CD4-positive, alpha-beta memory T cell (primary cell): ENCODE measurements at regions not wholly inside any gene's neighbourhood (a gene's known extent, or its start where the extent isn't known, plus 50 kb on each side); places are given as distances from the start of the nearest gene placed in this dataset.
A peak's percentile ranks its signal among the peaks of the same experiment; 100 is the strongest.
"Not testable (repeated sequence)": the region's sequence is repeated elsewhere in the genome, so short reads cannot be mapped to it uniquely, and the experiment has no call there.

Experiments used
- CTCF ChIA-PET: fragments of 350-600 bp; sonication (Branson Sonifier 250); formaldehyde crosslinking; loops from one replicate; lab custom pipeline; 2021; ENCODE audit warnings: inconsistent platforms; ENCODE audit not compliant: partially characterized antibody; lab: Charles Lee
- POLR2A ChIA-PET: fragments of 350-600 bp; sonication (Branson Sonifier 250); formaldehyde crosslinking; loops from one replicate; lab custom pipeline; 2021; ENCODE audit not compliant: partially characterized antibody; lab: Charles Lee
- DNase-seq, 5 donors: peaks; one replicate each; pipeline versions ENCODE4 v3.0.0 to v3.0.0-alpha.2; 2020 to 2022; ENCODE audit warnings: mixed read lengths in 1 of 5
- H3K27ac ChIP-seq: one replicate; pipeline ENCODE4 v1.7.0; 2013; ENCODE audit warnings: low read depth, low read length
- H3K27me3 ChIP-seq: 2 replicates; pipeline ENCODE4 v1.7.0; 2013; ENCODE audit warnings: mild to moderate bottlenecking, low read length, moderate library complexity; ENCODE audit not compliant: insufficient read depth
- H3K36me3 ChIP-seq: 2 replicates; pipeline ENCODE4 v1.7.0; 2013; ENCODE audit warnings: mild to moderate bottlenecking, low read length, moderate library complexity; ENCODE audit not compliant: insufficient read depth
- H3K4me1 ChIP-seq: 2 replicates; pipeline ENCODE4 v1.7.0; 2013; ENCODE audit warnings: mild to moderate bottlenecking, low read length, moderate library complexity; ENCODE audit not compliant: insufficient read depth
- H3K4me3 ChIP-seq, 2 donors: one replicate each; pipeline ENCODE4 v1.7.0; 2013; ENCODE audit warnings: low read length in 2 of 2, mild to moderate bottlenecking in 1 of 2
- H3K9me3 ChIP-seq, 2 donors: one replicate each; pipeline ENCODE4 v1.7.0; 2013; ENCODE audit warnings: low read length in 2 of 2, control low read depth in 1 of 2; ENCODE audit not compliant: control insufficient read depth in 1 of 2
- H3K27ac Mint-ChIP-seq, 7 donors: one replicate each; pipeline ENCODE4 v1.8.0; 2020 to 2021; ENCODE audit warnings: mixed read lengths in 7 of 7, mild to moderate bottlenecking in 6 of 7, inconsistent platforms in 3 of 7, moderate library complexity in 3 of 7
- H3K27me3 Mint-ChIP-seq, 2 donors: one replicate each; pipeline ENCODE4 v1.8.0; 2020 to 2021; ENCODE audit warnings: mixed read lengths in 2 of 2
- H3K36me3 Mint-ChIP-seq, 2 donors: one replicate each; pipeline ENCODE4 v1.8.0; 2020 to 2021; ENCODE audit warnings: mixed read lengths in 2 of 2, inconsistent platforms in 1 of 2, mild to moderate bottlenecking in 1 of 2
- H3K4me1 Mint-ChIP-seq, 4 donors: one replicate each; pipeline ENCODE4 v1.8.0; 2020 to 2021; ENCODE audit warnings: mixed read lengths in 4 of 4, mild to moderate bottlenecking in 1 of 4
- H3K4me3 Mint-ChIP-seq, 8 donors: one replicate each; pipeline ENCODE4 v1.8.0; 2020 to 2021; ENCODE audit warnings: mixed read lengths in 8 of 8, mild to moderate bottlenecking in 7 of 8, moderate library complexity in 6 of 8, inconsistent platforms in 3 of 8
- H3K9me3 Mint-ChIP-seq, 8 donors: one replicate each; pipeline ENCODE4 v1.8.0; 2020 to 2021; ENCODE audit warnings: mixed read lengths in 8 of 8, mild to moderate bottlenecking in 5 of 8, inconsistent platforms in 3 of 8, moderate library complexity in 1 of 8
- intact Hi-C: fragments of 100-400 bp; cut with micrococcal nuclease; formaldehyde crosslinking; loops from one replicate; pipeline ENCODE4 v1.15.1; 2023

- no peaks in the 10 kb centered on the region for H3K27me3 ChIP-seq
- no peaks in the 10 kb centered on the region for H3K9me3 ChIP-seq
- ChIA-PET POLR2A (no interaction called here), CTCF (no interaction called here)
- no peak overlapping the region for H3K27ac ChIP-seq
- H3K4me3 ChIP-seq, result no peak overlapping the region
- no peak for DNase-seq
- Mint-ChIP-seq H3K27me3 (peaks cover 0 to 6% of the 10 kb centered on the region in 2 donors), H3K4me3 (no peak overlapping the region), H3K36me3 (no peaks in the 10 kb centered on the region), H3K27ac (peak overlapping the region in 1 of 7 donors; percentile 9), H3K4me1 (no peaks in the 10 kb centered on the region), H3K9me3 (no peaks in the 10 kb centered on the region)
- no peaks in the 10 kb centered on the region for H3K4me1 ChIP-seq
- intact Hi-C loops, result no loop called here
- H3K36me3 ChIP-seq, result no peaks in the 10 kb centered on the region
Observed at GRCh38 chr11:67745181-67745726, 70.8 kb upstream of the ALDH3B2 start.

DNA sequence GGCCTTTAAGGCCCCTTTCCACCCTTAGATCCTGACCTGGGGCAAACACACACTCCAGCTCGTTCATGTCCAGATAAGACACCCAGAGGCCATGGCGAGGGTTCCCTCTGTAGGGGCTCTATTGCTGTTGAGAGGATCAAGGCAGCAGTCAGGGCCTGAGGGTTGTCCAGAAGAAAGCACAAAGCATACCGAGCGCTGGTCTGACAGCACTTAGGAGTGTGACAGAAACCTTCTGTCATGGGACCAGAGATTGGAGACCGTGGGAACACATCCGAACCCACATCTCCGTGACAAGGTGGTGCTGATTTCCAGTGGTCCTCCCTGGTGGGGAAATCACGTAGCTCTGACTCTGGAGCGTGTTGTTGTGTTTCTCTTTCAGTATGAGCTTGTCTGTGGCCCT is 69.8 kb upstream of the ALDH3B2 start:
- H3K27me3 ChIP-seq, H3K4me1 Mint-ChIP-seq, CTCF ChIA-PET, H3K36me3 ChIP-seq, H3K4me3 Mint-ChIP-seq, H3K9me3 Mint-ChIP-seq, H3K27ac ChIP-seq, DNase-seq, H3K4me3 ChIP-seq, H3K27ac Mint-ChIP-seq, H3K27me3 Mint-ChIP-seq, POLR2A ChIA-PET, H3K4me1 ChIP-seq, H3K36me3 Mint-ChIP-seq, intact Hi-C loops, H3K9me3 ChIP-seq: not testable (repeated sequence)

DNA sequence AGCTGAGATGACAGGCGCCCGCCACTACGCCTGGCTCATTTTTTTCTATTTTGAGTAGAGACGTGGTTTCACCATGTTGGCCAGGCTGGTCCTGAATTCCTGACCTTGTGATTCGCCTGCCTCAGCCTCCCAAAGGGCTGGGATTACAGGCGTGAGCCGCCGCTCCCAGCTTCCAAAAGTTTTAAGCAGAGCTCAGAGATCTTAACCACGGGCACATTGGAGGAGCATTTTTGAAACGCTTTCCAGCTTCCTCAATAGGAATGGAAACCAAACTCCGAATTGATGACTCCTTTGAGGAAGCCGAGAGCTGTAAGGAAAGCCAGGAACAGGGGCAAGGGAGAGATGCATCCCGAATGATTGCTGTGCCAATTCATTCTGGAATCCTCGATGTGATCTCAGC is 63.8 kb upstream of the ALDH3B2 start:
- DNase-seq, H3K4me3 ChIP-seq, H3K27me3 ChIP-seq, H3K27ac Mint-ChIP-seq, H3K27ac ChIP-seq, H3K36me3 Mint-ChIP-seq, H3K4me1 Mint-ChIP-seq, H3K9me3 ChIP-seq, H3K4me3 Mint-ChIP-seq, POLR2A ChIA-PET, H3K4me1 ChIP-seq, H3K36me3 ChIP-seq, CTCF ChIA-PET, H3K9me3 Mint-ChIP-seq, intact Hi-C loops: not testable (repeated sequence)
- peaks cover 5 to 26% of the 10 kb centered on the region in 2 donors for H3K27me3 Mint-ChIP-seq

- H3K27me3 Mint-ChIP-seq, result peaks cover 5 to 32% of the 10 kb centered on the region in 2 donors
- H3K27ac Mint-ChIP-seq, H3K9me3 ChIP-seq, H3K27me3 ChIP-seq, H3K4me1 Mint-ChIP-seq, intact Hi-C loops, CTCF ChIA-PET, DNase-seq, POLR2A ChIA-PET, H3K4me1 ChIP-seq, H3K27ac ChIP-seq, H3K4me3 Mint-ChIP-seq, H3K36me3 Mint-ChIP-seq, H3K36me3 ChIP-seq, H3K9me3 Mint-ChIP-seq, H3K4me3 ChIP-seq: not testable (repeated sequence)
Observed at GRCh38 chr11:67737562-67738080, 63.2 kb upstream of the ALDH3B2 start.

- intact Hi-C loops, result no loop called here
- Histone ChIP-seq H3K36me3 (no peaks in the 10 kb centered on the region), H3K9me3 (no peaks in the 10 kb centered on the region), H3K4me3 (no peak overlapping the region), H3K27ac (no peak overlapping the region), H3K27me3 (no peaks in the 10 kb centered on the region), H3K4me1 (peaks cover 7% of the 10 kb centered on the region)
- no peaks in the 10 kb centered on the region for H3K36me3 Mint-ChIP-seq
- peak; percentile 30 to 69 (median 47) for DNase-seq
- peak overlapping the region in 1 of 7 donors; percentile 38 for H3K27ac Mint-ChIP-seq
- H3K9me3 Mint-ChIP-seq, result no peaks in the 10 kb centered on the region
- CTCF ChIA-PET, result no interaction called here
- POLR2A ChIA-PET, result no interaction called here
- peaks cover 0 to 15% (median 5%) of the 10 kb centered on the region in 4 donors for H3K4me1 Mint-ChIP-seq
- H3K27me3 Mint-ChIP-seq, result peaks cover 6 to 34% of the 10 kb centered on the region in 2 donors
- peak overlapping the region in 7 of 8 donors; percentile 47 to 75 (median 69) for H3K4me3 Mint-ChIP-seq
Observed at GRCh38 chr11:67732045-67732787, 57.8 kb upstream of the ALDH3B2 start.

GRCh38 chr11:67731583-67731982 is 57.2 kb upstream of the ALDH3B2 start:
- peaks cover 0 to 19% (median 5%) of the 10 kb centered on the region in 4 donors for H3K4me1 Mint-ChIP-seq
- peaks cover 6 to 32% of the 10 kb centered on the region in 2 donors for H3K27me3 Mint-ChIP-seq
- Histone ChIP-seq H3K9me3 (no peaks in the 10 kb centered on the region), H3K27me3 (no peaks in the 10 kb centered on the region), H3K36me3 (no peaks in the 10 kb centered on the region), H3K4me3 (no peak overlapping the region), H3K27ac (no peak overlapping the region), H3K4me1 (peaks cover 7% of the 10 kb centered on the region)
- H3K27ac Mint-ChIP-seq, result peak overlapping the region in 3 of 7 donors; percentile 5 to 63 (median 38)
- no peaks in the 10 kb centered on the region for H3K9me3 Mint-ChIP-seq
- POLR2A ChIA-PET, result no interaction called here
- no peaks in the 10 kb centered on the region for H3K36me3 Mint-ChIP-seq
- no peak for DNase-seq
- CTCF ChIA-PET, result no interaction called here
- peak overlapping the region; percentile 47 to 75 (median 68) for H3K4me3 Mint-ChIP-seq
- intact Hi-C loops, result no loop called here

DNA sequence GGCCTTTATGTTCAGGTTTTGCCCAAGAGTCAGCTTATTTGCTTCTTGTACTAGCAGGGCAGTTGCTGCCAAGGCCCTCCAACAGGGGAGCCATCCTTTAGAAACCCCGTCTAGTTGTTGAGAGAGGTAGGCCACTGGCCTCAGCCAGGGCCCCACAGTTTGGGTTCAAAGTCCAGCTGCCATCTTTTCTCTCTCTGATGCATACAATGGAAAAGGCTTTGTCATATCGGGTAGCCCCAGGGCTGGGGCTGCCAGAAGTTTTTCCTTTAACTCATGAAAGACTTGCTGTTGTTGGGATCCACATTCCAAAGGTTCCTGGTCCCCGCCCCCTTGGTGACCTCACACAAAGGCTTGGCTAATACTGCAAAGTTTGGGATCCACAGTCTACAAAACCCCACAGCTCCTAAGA is 53.7 kb upstream of the ALDH3B2 start:
- H3K4me3 ChIP-seq, intact Hi-C loops, H3K27ac Mint-ChIP-seq, H3K36me3 Mint-ChIP-seq, POLR2A ChIA-PET, H3K9me3 Mint-ChIP-seq, H3K27me3 ChIP-seq, H3K4me3 Mint-ChIP-seq, DNase-seq, H3K36me3 ChIP-seq, H3K4me1 ChIP-seq, H3K9me3 ChIP-seq, CTCF ChIA-PET, H3K27ac ChIP-seq: not testable (repeated sequence)
- peaks cover 4 to 20% of the 10 kb centered on the region in 2 donors for H3K27me3 Mint-ChIP-seq
- peaks cover 0 to 19% (median 5%) of the 10 kb centered on the region in 4 donors for H3K4me1 Mint-ChIP-seq
